Ascending aorta (tissue), 2 donors: ENCODE measurements at regions not wholly inside any gene's neighbourhood (a gene's known extent, or its start where the extent isn't known, plus 50 kb on each side); places are given as distances from the start of the nearest gene placed in this dataset.

Source experiments
- DNase-seq, 2 donors: peaks; one replicate each; pipeline ENCODE4 v3.0.0-alpha.2; 2019; ENCODE audit warnings: low spot score in 2 of 2
- H3K27ac ChIP-seq, 2 donors: fragments of 200-600 bp; sonication (generic); one replicate each; pipeline ENCODE4 v1.5.1; 2016 to 2017; ENCODE audit warnings: mild to moderate bottlenecking in 1 of 2
- H3K27me3 ChIP-seq: fragments of 200-600 bp; sonication (generic); one replicate; pipeline ENCODE4 v1.5.1; 2017
- H3K36me3 ChIP-seq, 2 donors: fragments of 200-600 bp; sonication (generic); one replicate each; pipeline ENCODE4 v1.5.1; 2016
- H3K4me1 ChIP-seq, 2 donors: fragments of 200-600 bp; sonication (generic); one replicate each; pipeline ENCODE4 v1.5.1; 2016 to 2017; ENCODE audit warnings: mild to moderate bottlenecking in 1 of 2
- H3K4me3 ChIP-seq, 2 donors: fragments of 200-600 bp; sonication (generic); one replicate each; pipeline ENCODE4 v1.5.1; 2016 to 2017; ENCODE audit warnings: mild to moderate bottlenecking in 1 of 2
- H3K9me3 ChIP-seq, 2 donors: fragments of 200-600 bp; sonication (generic); one replicate each; pipeline ENCODE4 v1.5.1; 2016
- intact Hi-C: fragments of 100-400 bp; cut with DNase I; formaldehyde crosslinking; loops from one replicate; pipeline ENCODE4 v1.15.1; 2023
- TF ChIP-seq, protein P1 (sequence below), 3 experiments: fragments of 200-600 bp in 2 of 3; fragments of 450-650 bp in 1 of 3; sonication (generic) in 2 of 3; IDR thresholded peaks; one replicate each; pipeline ENCODE4 v1.5.1; 2016 to 2019; ENCODE audit warnings: antibody characterized with exemption in 3 of 3, mild to moderate bottlenecking in 1 of 3, moderate library complexity in 1 of 3

DNA sequence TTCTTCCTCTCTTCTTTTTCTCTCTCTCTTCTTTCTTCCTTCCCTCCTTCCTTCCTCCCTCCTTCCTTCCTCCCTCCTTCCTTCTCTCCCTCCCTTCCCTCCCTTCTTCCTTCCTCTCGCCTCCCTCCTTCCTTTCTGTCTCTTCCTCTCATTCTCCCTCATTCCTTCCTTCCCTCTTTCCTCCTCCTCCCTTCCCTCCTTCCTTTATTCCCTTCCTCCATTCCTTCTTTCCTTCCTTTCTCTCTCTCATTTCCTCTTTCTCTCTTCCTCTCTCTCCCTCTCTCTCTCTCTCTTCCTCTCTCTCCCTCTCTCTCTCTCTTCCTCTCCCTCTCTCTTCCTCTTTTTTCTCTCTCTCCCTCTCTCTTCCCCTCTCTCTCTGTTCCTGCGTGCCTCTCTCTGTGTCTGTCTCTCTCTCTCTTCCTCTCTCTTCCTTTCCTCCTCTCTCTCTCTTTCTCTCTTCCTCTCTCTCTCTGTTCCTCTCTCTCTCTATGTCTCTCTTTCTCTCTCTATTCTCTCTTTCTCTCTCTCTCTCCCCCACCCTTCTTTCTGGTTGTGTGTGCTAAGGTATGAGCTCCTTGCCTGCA is 80.1 kb upstream of the PFKP start:
- DNase-seq = no peak
- Histone ChIP-seq H3K36me3 (no peaks in the 10 kb centered on the region), H3K9me3 (peaks cover 0 to 7% of the 10 kb centered on the region in 2 donors), H3K27me3 (no peaks in the 10 kb centered on the region), H3K27ac (no peak overlapping the region), H3K4me3 (no peak overlapping the region), H3K4me1 (no peaks in the 10 kb centered on the region)
- intact Hi-C loops = no loop called here
- TF ChIP-seq, protein P1, sequence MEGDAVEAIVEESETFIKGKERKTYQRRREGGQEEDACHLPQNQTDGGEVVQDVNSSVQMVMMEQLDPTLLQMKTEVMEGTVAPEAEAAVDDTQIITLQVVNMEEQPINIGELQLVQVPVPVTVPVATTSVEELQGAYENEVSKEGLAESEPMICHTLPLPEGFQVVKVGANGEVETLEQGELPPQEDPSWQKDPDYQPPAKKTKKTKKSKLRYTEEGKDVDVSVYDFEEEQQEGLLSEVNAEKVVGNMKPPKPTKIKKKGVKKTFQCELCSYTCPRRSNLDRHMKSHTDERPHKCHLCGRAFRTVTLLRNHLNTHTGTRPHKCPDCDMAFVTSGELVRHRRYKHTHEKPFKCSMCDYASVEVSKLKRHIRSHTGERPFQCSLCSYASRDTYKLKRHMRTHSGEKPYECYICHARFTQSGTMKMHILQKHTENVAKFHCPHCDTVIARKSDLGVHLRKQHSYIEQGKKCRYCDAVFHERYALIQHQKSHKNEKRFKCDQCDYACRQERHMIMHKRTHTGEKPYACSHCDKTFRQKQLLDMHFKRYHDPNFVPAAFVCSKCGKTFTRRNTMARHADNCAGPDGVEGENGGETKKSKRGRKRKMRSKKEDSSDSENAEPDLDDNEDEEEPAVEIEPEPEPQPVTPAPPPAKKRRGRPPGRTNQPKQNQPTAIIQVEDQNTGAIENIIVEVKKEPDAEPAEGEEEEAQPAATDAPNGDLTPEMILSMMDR (IDR thresholded peaks at IDR 0.05) = no peak

DNA sequence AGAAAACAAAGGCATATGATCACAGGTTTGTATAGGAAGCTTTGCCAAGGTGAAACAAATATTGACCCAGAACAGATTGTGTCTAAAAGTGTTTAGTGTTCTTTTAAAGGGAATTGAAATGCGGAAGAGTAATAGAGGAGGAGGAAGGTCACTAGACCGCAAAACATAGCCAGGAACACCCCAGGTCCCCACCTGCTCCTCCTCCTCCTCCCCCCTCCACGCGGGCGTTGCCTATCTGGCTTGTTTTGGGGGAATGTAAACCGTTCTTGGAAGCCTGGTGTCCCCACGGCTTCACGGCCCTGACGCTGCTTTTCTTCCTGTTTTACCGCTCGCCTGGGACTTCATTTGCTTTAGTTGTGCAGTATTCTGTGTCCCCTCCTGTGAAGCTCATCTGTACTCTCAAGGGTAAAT is 81.0 kb upstream of the PFKP start:
- H3K4me3 ChIP-seq = no peak overlapping the region
- no peak for DNase-seq
- TF ChIP-seq, protein P1 (IDR thresholded peaks at IDR 0.05) = no peak
- H3K27me3 ChIP-seq = no peaks in the 10 kb centered on the region
- intact Hi-C loops = no loop called here
- H3K27ac ChIP-seq = no peak overlapping the region
- H3K36me3 ChIP-seq = no peaks in the 10 kb centered on the region
- no peaks in the 10 kb centered on the region for H3K4me1 ChIP-seq
- H3K9me3 ChIP-seq = peaks cover 0 to 7% of the 10 kb centered on the region in 2 donors

DNA sequence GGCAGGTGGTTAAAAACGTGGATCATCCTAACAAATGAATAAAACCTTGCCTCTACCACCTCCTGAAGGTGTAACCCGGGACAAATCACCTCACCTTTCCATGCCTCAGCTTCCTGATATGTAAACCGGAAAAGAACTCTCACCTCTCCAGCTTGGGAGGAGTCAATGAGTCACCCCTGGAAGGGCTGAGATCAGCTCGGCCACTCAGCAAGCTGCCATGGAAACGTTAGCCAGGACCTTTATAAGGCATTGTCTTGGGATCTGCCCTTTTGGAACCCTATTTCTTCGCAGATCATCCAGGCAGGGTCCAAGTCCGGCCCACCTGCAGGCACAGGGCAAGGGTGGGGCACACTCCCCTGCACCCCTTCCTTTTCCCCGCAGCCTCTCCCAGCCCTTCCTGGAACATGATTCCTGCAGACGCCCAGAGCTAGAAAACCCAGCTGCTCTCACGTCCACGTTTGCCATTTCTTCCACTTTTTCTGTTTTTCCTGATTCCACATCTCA is 81.6 kb upstream of the PFKP start:
- TF ChIP-seq, protein P1 (IDR thresholded peaks at IDR 0.05) = no peak
- Histone ChIP-seq H3K27me3 (no peaks in the 10 kb centered on the region), H3K27ac (no peak overlapping the region), H3K4me3 (no peak overlapping the region), H3K36me3 (no peaks in the 10 kb centered on the region), H3K4me1 (no peaks in the 10 kb centered on the region), H3K9me3 (peaks cover 0 to 7% of the 10 kb centered on the region in 2 donors)
- intact Hi-C loops = no loop called here
- no peak for DNase-seq

DNA sequence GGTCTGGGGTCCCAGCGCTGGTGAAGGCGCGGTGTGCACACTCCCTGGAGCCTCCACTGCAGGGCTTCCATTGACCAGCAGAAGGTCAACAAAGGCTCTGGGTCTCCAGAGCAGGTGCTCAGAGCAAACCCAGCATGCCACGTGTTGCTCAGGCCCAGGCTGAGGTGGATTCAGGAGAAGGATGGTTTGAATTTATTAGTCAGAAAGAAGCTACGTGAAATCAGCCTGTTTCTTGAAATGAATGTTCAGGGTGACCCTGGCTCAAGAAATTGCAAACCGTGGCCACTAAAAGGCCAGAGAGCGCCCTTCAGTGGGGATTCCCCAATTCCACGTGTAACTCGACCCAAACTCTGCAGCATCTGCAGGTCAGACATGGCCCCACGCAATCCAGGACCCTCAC is 82.7 kb upstream of the PFKP start:
- Histone ChIP-seq H3K27me3 (no peaks in the 10 kb centered on the region), H3K4me1 (no peaks in the 10 kb centered on the region), H3K9me3 (peaks cover 0 to 7% of the 10 kb centered on the region in 2 donors), H3K27ac (no peak overlapping the region), H3K36me3 (no peaks in the 10 kb centered on the region), H3K4me3 (no peak overlapping the region)
- TF ChIP-seq, protein P1 (IDR thresholded peaks at IDR 0.05) = no peak
- DNase-seq = no peak
- intact Hi-C loops = no loop called here

DNA sequence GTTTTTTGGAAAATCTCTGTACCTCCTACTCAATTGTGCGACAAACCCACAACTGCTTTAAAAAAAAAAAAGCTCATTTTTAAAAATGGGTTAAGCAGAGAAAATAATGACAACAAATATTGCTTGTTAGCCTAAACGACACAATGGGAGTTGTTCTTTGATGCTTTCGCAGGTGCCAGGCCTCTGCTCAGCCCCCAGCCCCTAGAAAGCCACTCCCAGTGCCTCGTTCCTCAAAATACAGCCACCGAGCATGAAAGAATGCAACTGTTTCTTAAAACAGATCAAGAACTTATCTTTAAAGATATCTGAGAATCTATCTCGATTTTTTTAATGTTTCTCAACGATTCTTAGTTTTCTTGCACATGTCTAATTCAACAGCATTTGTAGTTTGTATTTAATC is 85.2 kb upstream of the PFKP start:
- Histone ChIP-seq H3K9me3 (no peaks in the 10 kb centered on the region), H3K36me3 (no peaks in the 10 kb centered on the region), H3K4me3 (no peak overlapping the region), H3K27me3 (no peaks in the 10 kb centered on the region), H3K27ac (no peak overlapping the region), H3K4me1 (no peaks in the 10 kb centered on the region)
- TF ChIP-seq, protein P1 (IDR thresholded peaks at IDR 0.05) = no peak
- intact Hi-C loops = no loop called here
- no peak for DNase-seq

DNA sequence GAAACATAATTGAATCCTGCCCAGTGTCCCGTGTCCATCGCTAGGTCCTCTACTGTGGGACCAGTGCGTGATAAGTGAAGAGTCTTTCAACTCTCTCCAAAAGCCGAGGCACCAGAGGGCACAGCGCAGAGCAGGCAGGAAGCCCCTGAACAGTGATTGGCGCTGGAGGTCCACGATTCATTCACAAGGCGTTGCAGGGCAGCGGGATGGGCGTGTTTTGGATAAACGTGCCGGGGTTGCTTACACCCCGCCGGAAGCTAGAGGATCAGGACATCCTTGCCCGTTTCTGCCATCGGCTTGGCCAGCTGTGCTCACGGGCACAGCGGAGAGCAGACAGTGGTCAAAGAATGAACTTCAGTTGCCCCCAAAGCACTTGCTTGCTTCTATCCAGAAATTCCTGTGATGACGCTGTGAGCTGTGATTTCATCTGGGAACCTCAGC is 86.0 kb upstream of the PFKP start:
- H3K27ac ChIP-seq = no peak overlapping the region
- no peaks in the 10 kb centered on the region for H3K9me3 ChIP-seq
- no peaks in the 10 kb centered on the region for H3K4me1 ChIP-seq
- no peak overlapping the region for H3K4me3 ChIP-seq
- no peaks in the 10 kb centered on the region for H3K36me3 ChIP-seq
- H3K27me3 ChIP-seq = no peaks in the 10 kb centered on the region
- TF ChIP-seq, protein P1 (IDR thresholded peaks at IDR 0.05) = no peak
- no peak for DNase-seq
- intact Hi-C loops = no loop called here
